Natural killer cell treated with Interleukin-12 subunit alpha and Interleukin-12 subunit beta and Interleukin-15 and Interleukin-18, amount 100 ng/mL, for 72 hours (primary cell): ENCODE measurements at regions not wholly inside any gene's neighbourhood (a gene's known extent, or its start where the extent isn't known, plus 50 kb on each side); places are given as distances from the start of the nearest gene placed in this dataset.

Source experiments
- ATAC-seq, 2 donors: fragments of 150-1000 bp; cut with Tn5 transposase in 1 of 2; sonication (Bioruptor Pico), chemical (Tn5 transposase) in 1 of 2; 2 replicates each; pipeline ENCODE4 v1.10.0; 2021
- DNase-seq: peaks from one replicate; pipeline ENCODE4 v3.0.0; 2022; ENCODE audit warnings: low spot score
- H3K27ac Mint-ChIP-seq, 2 donors: 1 replicate in 1 of 2; 2 replicates in 1 of 2; pipeline ENCODE4 v1.8.0; 2022; ENCODE audit warnings: mixed read lengths in 2 of 2, mild to moderate bottlenecking in 1 of 2, moderate library complexity in 1 of 2
- H3K27me3 Mint-ChIP-seq, 2 donors: 1 replicate in 1 of 2; 2 replicates in 1 of 2; pipeline ENCODE4 v1.8.0; 2022; ENCODE audit warnings: mixed read lengths in 2 of 2
- H3K36me3 Mint-ChIP-seq: one replicate; pipeline ENCODE4 v1.8.0; 2022; ENCODE audit warnings: mixed read lengths
- H3K4me1 Mint-ChIP-seq, 2 donors: 1 replicate in 1 of 2; 2 replicates in 1 of 2; pipeline ENCODE4 v1.8.0; 2022; ENCODE audit warnings: low read depth in 2 of 2, mixed read lengths in 2 of 2, mild to moderate bottlenecking in 1 of 2
- H3K4me3 Mint-ChIP-seq: one replicate; pipeline ENCODE4 v1.8.0; 2022; ENCODE audit warnings: mixed read lengths
- H3K9me3 Mint-ChIP-seq: 2 replicates; pipeline ENCODE4 v1.8.0; 2022; ENCODE audit warnings: mixed read lengths

GRCh38 chr15:70257573-70258248, 160.0 kb upstream of the TLE3 start:
- DNase-seq (peak; percentile 26), ATAC-seq (no peak)
- no peaks in the 10 kb centered on the region for H3K9me3 Mint-ChIP-seq
- no peak overlapping the region for H3K27ac Mint-ChIP-seq
- H3K36me3 Mint-ChIP-seq = no peaks in the 10 kb centered on the region
- peaks cover 24 to 36% of the 10 kb centered on the region in 2 donors for H3K27me3 Mint-ChIP-seq
- H3K4me3 Mint-ChIP-seq = no peak overlapping the region
- peaks cover 35 to 39% of the 10 kb centered on the region in 2 donors for H3K4me1 Mint-ChIP-seq

GRCh38 chr15:70257047-70257446, 159.3 kb upstream of the TLE3 start:
- ATAC-seq (no peak), DNase-seq (no peak)
- H3K4me1 Mint-ChIP-seq = peaks cover 35 to 37% of the 10 kb centered on the region in 2 donors
- peaks cover 24 to 35% of the 10 kb centered on the region in 2 donors for H3K27me3 Mint-ChIP-seq
- H3K9me3 Mint-ChIP-seq = no peaks in the 10 kb centered on the region
- H3K4me3 Mint-ChIP-seq = no peak overlapping the region
- H3K27ac Mint-ChIP-seq = no peak overlapping the region
- H3K36me3 Mint-ChIP-seq = no peaks in the 10 kb centered on the region

- Mint-ChIP-seq H3K27me3 (peaks cover 15 to 24% of the 10 kb centered on the region in 2 donors), H3K27ac (no peak overlapping the region), H3K9me3 (no peaks in the 10 kb centered on the region), H3K36me3 (no peaks in the 10 kb centered on the region), H3K4me1 (peaks cover 15 to 17% of the 10 kb centered on the region in 2 donors), H3K4me3 (no peak overlapping the region)
- no peak for ATAC-seq
- DNase-seq = peak; percentile 34
Observed at GRCh38 chr15:70254311-70254869, 156.7 kb upstream of the TLE3 start.

GRCh38 chr15:70253461-70254156, 155.9 kb upstream of the TLE3 start:
- H3K4me3 Mint-ChIP-seq = no peak overlapping the region
- no peak for ATAC-seq
- peak; percentile 42 for DNase-seq
- H3K27ac Mint-ChIP-seq = no peak overlapping the region
- H3K9me3 Mint-ChIP-seq = no peaks in the 10 kb centered on the region
- peaks cover 15 to 24% of the 10 kb centered on the region in 2 donors for H3K27me3 Mint-ChIP-seq
- peaks cover 8 to 12% of the 10 kb centered on the region in 2 donors for H3K4me1 Mint-ChIP-seq
- H3K36me3 Mint-ChIP-seq = no peaks in the 10 kb centered on the region

- H3K36me3 Mint-ChIP-seq = no peaks in the 10 kb centered on the region
- H3K9me3 Mint-ChIP-seq = no peaks in the 10 kb centered on the region
- DNase-seq (peak; percentile 42), ATAC-seq (peak in 1 of 2 donors; percentile 24)
- no peak overlapping the region for H3K4me3 Mint-ChIP-seq
- H3K4me1 Mint-ChIP-seq = peaks cover 4 to 10% of the 10 kb centered on the region in 2 donors
- peaks cover 15 to 28% of the 10 kb centered on the region in 2 donors for H3K27me3 Mint-ChIP-seq
- H3K27ac Mint-ChIP-seq = no peak overlapping the region
Observed at GRCh38 chr15:70252951-70253320, 155.2 kb upstream of the TLE3 start.

GRCh38 chr15:70252056-70252950, 154.6 kb upstream of the TLE3 start:
- Mint-ChIP-seq H3K27ac (no peak overlapping the region), H3K36me3 (no peaks in the 10 kb centered on the region), H3K9me3 (no peaks in the 10 kb centered on the region), H3K27me3 (peaks cover 15 to 28% of the 10 kb centered on the region in 2 donors), H3K4me3 (no peak overlapping the region), H3K4me1 (peaks cover 4 to 7% of the 10 kb centered on the region in 2 donors)
- DNase-seq = peak; percentile 54
- no peak for ATAC-seq

GRCh38 chr15:70251246-70251990, 153.7 kb upstream of the TLE3 start:
- Mint-ChIP-seq H3K9me3 (no peaks in the 10 kb centered on the region), H3K36me3 (no peaks in the 10 kb centered on the region), H3K4me1 (peaks cover 6 to 9% of the 10 kb centered on the region in 2 donors), H3K27me3 (peaks cover 12 to 29% of the 10 kb centered on the region in 2 donors), H3K4me3 (no peak overlapping the region), H3K27ac (no peak overlapping the region)
- ATAC-seq (no peak), DNase-seq (peak; percentile 40)

GRCh38 chr15:70250208-70251201, 152.8 kb upstream of the TLE3 start:
- no peak overlapping the region for H3K27ac Mint-ChIP-seq
- H3K4me1 Mint-ChIP-seq = peaks cover 12 to 15% of the 10 kb centered on the region in 2 donors
- no peaks in the 10 kb centered on the region for H3K9me3 Mint-ChIP-seq
- no peak for ATAC-seq
- peaks cover 3 to 20% of the 10 kb centered on the region in 2 donors for H3K27me3 Mint-ChIP-seq
- no peak for DNase-seq
- H3K4me3 Mint-ChIP-seq = no peak overlapping the region
- H3K36me3 Mint-ChIP-seq = no peaks in the 10 kb centered on the region

GRCh38 chr15:70249616-70250015, 151.9 kb upstream of the TLE3 start:
- no peak overlapping the region for H3K4me3 Mint-ChIP-seq
- DNase-seq = no peak
- H3K27me3 Mint-ChIP-seq = peaks cover 4 to 22% of the 10 kb centered on the region in 2 donors
- no peak overlapping the region for H3K27ac Mint-ChIP-seq
- no peaks in the 10 kb centered on the region for H3K9me3 Mint-ChIP-seq
- ATAC-seq = no peak
- H3K4me1 Mint-ChIP-seq = peaks cover 12 to 16% of the 10 kb centered on the region in 2 donors
- no peaks in the 10 kb centered on the region for H3K36me3 Mint-ChIP-seq

GRCh38 chr15:70248116-70249025, 150.7 kb upstream of the TLE3 start:
- Mint-ChIP-seq H3K27me3 (peaks cover 9 to 26% of the 10 kb centered on the region in 2 donors), H3K9me3 (no peaks in the 10 kb centered on the region), H3K27ac (peak overlapping the region in 1 of 2 donors; percentile 12), H3K36me3 (no peaks in the 10 kb centered on the region), H3K4me3 (no peak overlapping the region), H3K4me1 (peaks cover 12 to 16% of the 10 kb centered on the region in 2 donors)
- ATAC-seq (no peak), DNase-seq (peak; percentile 31)

- peak; percentile 6 for DNase-seq
- ATAC-seq = no peak
- Mint-ChIP-seq H3K4me3 (no peak overlapping the region), H3K4me1 (peaks cover 16 to 20% of the 10 kb centered on the region in 2 donors), H3K27me3 (peaks cover 9 to 24% of the 10 kb centered on the region in 2 donors), H3K9me3 (no peaks in the 10 kb centered on the region), H3K27ac (no peak overlapping the region), H3K36me3 (no peaks in the 10 kb centered on the region)
Observed at GRCh38 chr15:70247281-70247680, 149.6 kb upstream of the TLE3 start.
